ENCODE measurements at regions not wholly inside any gene's neighbourhood (a gene's known extent, or its start where the extent isn't known, plus 50 kb on each side); places are given as distances from the start of the nearest gene placed in this dataset.

GRCh38 chr17:55833306-55833705 lies 82.5 kb downstream of the PCTP start:
- TF ChIP-seq EZH2 (IDR thresholded peaks at IDR 0.05; ENCODE audit: borderline replicate concordance) (no peak), CTCF (IDR thresholded peaks at IDR 0.05; ENCODE audit: poor library complexity) (no peak), EZH2phosphoT487 (IDR thresholded peaks at IDR 0.05; ENCODE audit: low read depth, severe bottlenecking, unreplicated experiment) (no peak)
